ENCODE measurements at regions not wholly inside any gene's neighbourhood (a gene's known extent, or its start where the extent isn't known, plus 50 kb on each side); places are given as distances from the start of the nearest gene placed in this dataset.

- TF ChIP-seq CTCF (IDR thresholded peaks at IDR 0.05; ENCODE audit: borderline replicate concordance, extremely low read depth, insufficient read depth): no peak
- intact Hi-C loops (cut with DNase I): no loop called here
- no peaks in the 10 kb centered on the region for H3K36me3 ChIP-seq (ENCODE audit: control insufficient read depth in 2 of 3, insufficient read depth in 3 of 3, low read length in 3 of 3)
- no peak overlapping the region for H3K27ac ChIP-seq (ENCODE audit: low read depth in 2 of 2, low read length in 2 of 2)
- H3K9me3 ChIP-seq (ENCODE audit: control insufficient read depth in 2 of 3, insufficient read depth in 1 of 3, low read length in 3 of 3): no peaks in the 10 kb centered on the region
- no peak overlapping the region for H3K9ac ChIP-seq (ENCODE audit: low read length in 3 of 3)
- H3K4me3 ChIP-seq (ENCODE audit: low read length in 3 of 3): no peak overlapping the region
- no peaks in the 10 kb centered on the region for H3K27me3 ChIP-seq (ENCODE audit: control insufficient read depth, insufficient read depth, low read length)
- FAIRE-seq (no peak), DNase-seq (no peak)
- H3K4me1 ChIP-seq (ENCODE audit: control insufficient read depth in 2 of 3, insufficient read depth in 2 of 3, low read depth in 1 of 3, low read length in 3 of 3): no peaks in the 10 kb centered on the region
Observed at GRCh38 chr5:88380332-88380731, 111.7 kb upstream of the TMEM161B start.

- Histone ChIP-seq H3K9me3 (ENCODE audit: control insufficient read depth in 2 of 3, insufficient read depth in 1 of 3, low read length in 3 of 3) (no peaks in the 10 kb centered on the region), H3K4me1 (ENCODE audit: control insufficient read depth in 2 of 3, insufficient read depth in 2 of 3, low read depth in 1 of 3, low read length in 3 of 3) (no peaks in the 10 kb centered on the region), H3K36me3 (ENCODE audit: control insufficient read depth in 2 of 3, insufficient read depth in 3 of 3, low read length in 3 of 3) (no peaks in the 10 kb centered on the region), H3K9ac (ENCODE audit: low read length in 3 of 3) (no peak overlapping the region), H3K27ac (ENCODE audit: low read depth in 2 of 2, low read length in 2 of 2) (no peak overlapping the region), H3K4me3 (ENCODE audit: low read length in 3 of 3) (no peak overlapping the region), H3K27me3 (ENCODE audit: control insufficient read depth, insufficient read depth, low read length) (no peaks in the 10 kb centered on the region)
- DNase-seq (no peak), FAIRE-seq (no peak)
- TF ChIP-seq CTCF (IDR thresholded peaks at IDR 0.05; ENCODE audit: borderline replicate concordance, extremely low read depth, insufficient read depth): no peak
- intact Hi-C loops (cut with DNase I): no loop called here
Observed at GRCh38 chr5:88377705-88378656, 109.3 kb upstream of the TMEM161B start.

GRCh38 chr5:88377240-88377639 is 108.6 kb upstream of the TMEM161B start:
- Histone ChIP-seq H3K27ac (ENCODE audit: low read depth in 2 of 2, low read length in 2 of 2) (no peak overlapping the region), H3K9me3 (ENCODE audit: control insufficient read depth in 2 of 3, insufficient read depth in 1 of 3, low read length in 3 of 3) (no peaks in the 10 kb centered on the region), H3K36me3 (ENCODE audit: control insufficient read depth in 2 of 3, insufficient read depth in 3 of 3, low read length in 3 of 3) (no peaks in the 10 kb centered on the region), H3K4me1 (ENCODE audit: control insufficient read depth in 2 of 3, insufficient read depth in 2 of 3, low read depth in 1 of 3, low read length in 3 of 3) (no peaks in the 10 kb centered on the region), H3K27me3 (ENCODE audit: control insufficient read depth, insufficient read depth, low read length) (no peaks in the 10 kb centered on the region), H3K4me3 (ENCODE audit: low read length in 3 of 3) (no peak overlapping the region), H3K9ac (ENCODE audit: low read length in 3 of 3) (no peak overlapping the region)
- DNase-seq (no peak), FAIRE-seq (no peak)
- no peak for TF ChIP-seq CTCF (IDR thresholded peaks at IDR 0.05; ENCODE audit: borderline replicate concordance, extremely low read depth, insufficient read depth)
- intact Hi-C loops (cut with DNase I): no loop called here
